ENCODE measurements at regions not wholly inside any gene's neighbourhood (a gene's known extent, or its start where the extent isn't known, plus 50 kb on each side); places are given as distances from the start of the nearest gene placed in this dataset.

DNA sequence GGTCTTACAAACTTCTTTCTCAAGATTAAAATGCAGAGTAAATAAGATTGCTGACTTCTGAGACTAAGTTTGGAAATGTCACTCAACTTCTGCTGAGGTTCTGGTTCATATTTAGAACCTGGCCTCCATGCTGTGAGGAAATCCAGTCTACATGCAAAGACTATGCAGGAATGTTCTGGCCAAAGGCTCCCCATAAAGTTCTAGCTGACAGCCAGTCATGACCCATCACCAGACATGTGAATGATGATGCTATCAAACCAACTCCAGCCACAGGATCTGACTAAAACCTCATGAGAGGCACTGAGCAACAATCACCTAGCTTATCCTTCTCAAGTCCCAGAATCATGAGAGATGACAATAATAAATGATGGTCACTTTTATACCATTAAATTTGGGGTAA lies 935.1 kb upstream of the MAP3K7 start:
- no TSS peak for BruUV-seq (replicated peaks)
- CTCF ChIA-PET: no interaction called here
- Histone ChIP-seq H3K27ac (ENCODE audit: low read depth, low read length, poor library complexity, severe bottlenecking) (no peak overlapping the region), H3K9me3 (ENCODE audit: low read depth, low read length, poor library complexity, severe bottlenecking) (no peaks in the 10 kb centered on the region), H3K4me1 (ENCODE audit: insufficient read depth, low read length, poor library complexity, severe bottlenecking) (no peaks in the 10 kb centered on the region), H3K27me3 (replicated peaks; ENCODE audit: insufficient read depth, low read depth, low read length, poor library complexity) (no peaks in the 10 kb centered on the region), H3K4me3 (ENCODE audit: low read depth, low read length, poor library complexity, severe bottlenecking) (no peak overlapping the region), H3K36me3 (ENCODE audit: insufficient read depth, low read length, poor library complexity, severe bottlenecking) (no peaks in the 10 kb centered on the region)
- TF ChIP-seq, protein P1, sequence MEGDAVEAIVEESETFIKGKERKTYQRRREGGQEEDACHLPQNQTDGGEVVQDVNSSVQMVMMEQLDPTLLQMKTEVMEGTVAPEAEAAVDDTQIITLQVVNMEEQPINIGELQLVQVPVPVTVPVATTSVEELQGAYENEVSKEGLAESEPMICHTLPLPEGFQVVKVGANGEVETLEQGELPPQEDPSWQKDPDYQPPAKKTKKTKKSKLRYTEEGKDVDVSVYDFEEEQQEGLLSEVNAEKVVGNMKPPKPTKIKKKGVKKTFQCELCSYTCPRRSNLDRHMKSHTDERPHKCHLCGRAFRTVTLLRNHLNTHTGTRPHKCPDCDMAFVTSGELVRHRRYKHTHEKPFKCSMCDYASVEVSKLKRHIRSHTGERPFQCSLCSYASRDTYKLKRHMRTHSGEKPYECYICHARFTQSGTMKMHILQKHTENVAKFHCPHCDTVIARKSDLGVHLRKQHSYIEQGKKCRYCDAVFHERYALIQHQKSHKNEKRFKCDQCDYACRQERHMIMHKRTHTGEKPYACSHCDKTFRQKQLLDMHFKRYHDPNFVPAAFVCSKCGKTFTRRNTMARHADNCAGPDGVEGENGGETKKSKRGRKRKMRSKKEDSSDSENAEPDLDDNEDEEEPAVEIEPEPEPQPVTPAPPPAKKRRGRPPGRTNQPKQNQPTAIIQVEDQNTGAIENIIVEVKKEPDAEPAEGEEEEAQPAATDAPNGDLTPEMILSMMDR (conservative IDR thresholded peaks at IDR 0.05; ENCODE audit: low read depth, low read length): no peak
- TF ChIP-seq EZH2 (IDR thresholded peaks at IDR 0.05; ENCODE audit: borderline replicate concordance, low read depth, low read length, poor library complexity, severe bottlenecking): no peak
- no peak for DNase-seq (ENCODE audit: low spot score)
- intact Hi-C loops (cut with micrococcal nuclease; ENCODE audit: unreplicated experiment): no loop called here
- POLR2A ChIA-PET (ENCODE audit: low non-redundant PET): no interaction called here

DNA sequence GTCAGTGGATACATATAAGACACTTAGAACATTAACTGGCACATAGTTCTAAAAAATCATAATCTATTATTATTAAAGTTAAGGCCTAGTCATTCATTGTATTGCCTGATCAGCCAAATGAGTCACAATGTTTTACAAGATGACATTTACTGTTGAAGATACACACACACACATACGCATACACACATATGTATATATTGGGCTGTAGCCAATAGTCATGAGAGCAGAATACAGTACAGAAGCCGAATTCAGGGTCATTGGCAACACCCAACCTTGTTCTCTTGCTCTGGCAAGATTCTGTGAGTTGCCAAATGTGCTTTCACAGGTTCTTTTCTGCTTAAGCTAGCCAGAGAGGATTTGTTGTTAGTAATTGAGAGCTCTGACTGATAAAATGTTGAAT lies 922.8 kb upstream of the MAP3K7 start:
- POLR2A ChIA-PET (ENCODE audit: low non-redundant PET): no interaction called here
- no peaks in the 10 kb centered on the region for H3K4me1 ChIP-seq (ENCODE audit: insufficient read depth, low read length, poor library complexity, severe bottlenecking)
- H3K27ac ChIP-seq (ENCODE audit: low read depth, low read length, poor library complexity, severe bottlenecking): no peak overlapping the region
- no peaks in the 10 kb centered on the region for H3K9me3 ChIP-seq (ENCODE audit: low read depth, low read length, poor library complexity, severe bottlenecking)
- TF ChIP-seq, protein P1 (conservative IDR thresholded peaks at IDR 0.05; ENCODE audit: low read depth, low read length): no peak
- TF ChIP-seq EZH2 (IDR thresholded peaks at IDR 0.05; ENCODE audit: borderline replicate concordance, low read depth, low read length, poor library complexity, severe bottlenecking): no peak
- no TSS peak for BruUV-seq (replicated peaks)
- H3K27me3 ChIP-seq (replicated peaks; ENCODE audit: insufficient read depth, low read depth, low read length, poor library complexity): no peaks in the 10 kb centered on the region
- intact Hi-C loops (cut with micrococcal nuclease; ENCODE audit: unreplicated experiment): no loop called here
- CTCF ChIA-PET: no interaction called here
- DNase-seq (ENCODE audit: low spot score): no peak
- H3K4me3 ChIP-seq (ENCODE audit: low read depth, low read length, poor library complexity, severe bottlenecking): no peak overlapping the region
- no peaks in the 10 kb centered on the region for H3K36me3 ChIP-seq (ENCODE audit: insufficient read depth, low read length, poor library complexity, severe bottlenecking)

DNA sequence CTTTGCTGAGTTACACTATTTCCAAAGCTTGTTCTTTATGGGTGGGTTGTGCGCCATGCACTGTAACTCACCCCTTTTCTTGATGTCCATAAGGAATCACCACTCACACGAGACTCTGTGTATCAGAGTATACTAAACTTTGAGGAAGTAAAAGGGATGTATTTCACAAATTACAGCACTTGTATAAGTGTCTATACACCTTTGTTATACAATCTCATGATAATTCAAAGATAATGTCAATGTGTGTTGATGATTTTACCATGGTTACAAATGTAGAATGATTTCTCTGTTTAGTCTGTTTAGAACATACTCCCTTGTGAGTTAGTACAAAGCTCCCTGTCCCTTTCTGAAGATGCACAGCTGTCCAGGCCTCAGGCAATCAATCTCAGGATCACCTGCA lies 922.2 kb upstream of the MAP3K7 start:
- no peaks in the 10 kb centered on the region for H3K36me3 ChIP-seq (ENCODE audit: insufficient read depth, low read length, poor library complexity, severe bottlenecking)
- intact Hi-C loops (cut with micrococcal nuclease; ENCODE audit: unreplicated experiment): no loop called here
- no peaks in the 10 kb centered on the region for H3K9me3 ChIP-seq (ENCODE audit: low read depth, low read length, poor library complexity, severe bottlenecking)
- H3K4me1 ChIP-seq (ENCODE audit: insufficient read depth, low read length, poor library complexity, severe bottlenecking): no peaks in the 10 kb centered on the region
- no peak overlapping the region for H3K4me3 ChIP-seq (ENCODE audit: low read depth, low read length, poor library complexity, severe bottlenecking)
- no TSS peak for BruUV-seq (replicated peaks)
- no peaks in the 10 kb centered on the region for H3K27me3 ChIP-seq (replicated peaks; ENCODE audit: insufficient read depth, low read depth, low read length, poor library complexity)
- ChIA-PET CTCF (no interaction called here), POLR2A (ENCODE audit: low non-redundant PET) (no interaction called here)
- H3K27ac ChIP-seq (ENCODE audit: low read depth, low read length, poor library complexity, severe bottlenecking): no peak overlapping the region
- TF ChIP-seq, protein P1 (conservative IDR thresholded peaks at IDR 0.05; ENCODE audit: low read depth, low read length): no peak
- DNase-seq (ENCODE audit: low spot score): no peak

All from A673 (cell line).